Glutamatergic neuron (in vitro differentiated cells): ENCODE measurements at regions not wholly inside any gene's neighbourhood (a gene's known extent, or its start where the extent isn't known, plus 50 kb on each side); places are given as distances from the start of the nearest gene placed in this dataset.

Experiments
- DNase-seq: peaks from one replicate; pipeline ENCODE4 v3.0.0; 2022
- H3K27ac Mint-ChIP-seq: one replicate; pipeline ENCODE4 v1.8.0; 2020; ENCODE audit warnings: mild to moderate bottlenecking, mixed read lengths, inconsistent platforms; ENCODE audit not compliant: unreplicated experiment
- H3K27me3 Mint-ChIP-seq: one replicate; pipeline ENCODE4 v1.8.0; 2020; ENCODE audit warnings: mild to moderate bottlenecking, moderate library complexity, mixed read lengths, inconsistent platforms; ENCODE audit not compliant: unreplicated experiment
- H3K36me3 Mint-ChIP-seq: one replicate; pipeline ENCODE4 v1.8.0; 2020; ENCODE audit warnings: mild to moderate bottlenecking, mixed read lengths, inconsistent platforms; ENCODE audit not compliant: unreplicated experiment
- H3K4me1 Mint-ChIP-seq: one replicate; pipeline ENCODE4 v1.8.0; 2020; ENCODE audit warnings: mild to moderate bottlenecking, low read depth, mixed read lengths, inconsistent platforms; ENCODE audit not compliant: unreplicated experiment
- H3K4me3 Mint-ChIP-seq: one replicate; pipeline ENCODE4 v1.8.0; 2020; ENCODE audit warnings: mild to moderate bottlenecking, mixed read lengths, inconsistent platforms; ENCODE audit not compliant: unreplicated experiment
- H3K9me3 Mint-ChIP-seq: one replicate; pipeline ENCODE4 v1.8.0; 2020; ENCODE audit warnings: mild to moderate bottlenecking, moderate library complexity, mixed read lengths, inconsistent platforms; ENCODE audit not compliant: unreplicated experiment
- CTCF ChIP-seq: fragments of 200-600 bp; sonication (generic); IDR thresholded peaks from one replicate; pipeline ENCODE4 v1.5.0; 2021; ENCODE audit not compliant: partially characterized antibody, unreplicated experiment

- H3K27me3 Mint-ChIP-seq = no peaks in the 10 kb centered on the region
- no peak for TF ChIP-seq CTCF
- H3K36me3 Mint-ChIP-seq = no peaks in the 10 kb centered on the region
- H3K27ac Mint-ChIP-seq = no peak overlapping the region
- no peak for DNase-seq
- no peaks in the 10 kb centered on the region for H3K9me3 Mint-ChIP-seq
- no peaks in the 10 kb centered on the region for H3K4me1 Mint-ChIP-seq
- no peak overlapping the region for H3K4me3 Mint-ChIP-seq
Measured at GRCh38 chr2:193332941-193333340, 1138.2 kb upstream of the TMEFF2 start.

DNA sequence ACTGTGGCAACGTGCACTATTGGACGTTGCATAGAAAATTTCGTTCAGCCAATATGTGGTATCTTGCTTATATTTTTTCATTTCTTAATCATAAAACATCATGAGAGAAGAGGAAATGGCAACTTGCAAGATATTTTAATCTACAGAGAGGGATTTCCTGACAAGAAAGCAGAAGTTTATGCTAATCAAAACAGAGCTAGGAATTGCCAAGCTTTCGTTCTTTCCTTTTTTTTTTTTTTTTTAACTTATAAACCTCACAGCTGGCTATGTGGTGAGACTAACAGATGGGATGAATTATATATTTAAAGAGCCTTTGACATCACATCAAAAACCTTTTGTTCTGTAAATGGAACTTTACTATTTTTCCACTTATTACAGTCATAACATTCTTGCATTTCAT, 1136.9 kb upstream of the TMEFF2 start:
- Mint-ChIP-seq H3K4me1 (peaks cover 2% of the 10 kb centered on the region), H3K27me3 (no peaks in the 10 kb centered on the region), H3K27ac (no peak overlapping the region), H3K4me3 (no peak overlapping the region), H3K36me3 (no peaks in the 10 kb centered on the region), H3K9me3 (no peaks in the 10 kb centered on the region)
- DNase-seq = no peak
- TF ChIP-seq CTCF = no peak

DNA sequence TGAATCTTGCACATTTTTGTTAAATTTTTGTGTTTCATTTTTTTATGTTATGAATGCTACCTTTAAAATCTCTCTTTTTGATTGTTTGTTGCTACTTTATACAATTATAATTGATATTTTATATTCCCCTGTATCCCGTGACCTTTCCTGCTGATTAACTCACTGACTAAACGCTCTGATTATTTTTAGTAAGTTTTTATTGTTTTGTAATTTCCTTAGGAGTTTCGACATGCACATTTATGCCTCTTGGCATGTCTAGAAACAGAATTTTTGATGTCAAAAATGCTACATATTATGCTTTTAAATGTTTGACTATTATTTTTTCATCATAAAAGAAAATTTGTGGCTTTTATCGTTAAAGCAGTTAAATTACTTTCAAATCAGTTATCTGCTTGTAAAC, 1131.6 kb upstream of the TMEFF2 start:
- Mint-ChIP-seq H3K27me3 (no peaks in the 10 kb centered on the region), H3K4me3 (no peak overlapping the region), H3K27ac (no peak overlapping the region), H3K36me3 (no peaks in the 10 kb centered on the region), H3K4me1 (peaks cover 2% of the 10 kb centered on the region), H3K9me3 (no peaks in the 10 kb centered on the region)
- DNase-seq = no peak
- TF ChIP-seq CTCF = no peak

DNA sequence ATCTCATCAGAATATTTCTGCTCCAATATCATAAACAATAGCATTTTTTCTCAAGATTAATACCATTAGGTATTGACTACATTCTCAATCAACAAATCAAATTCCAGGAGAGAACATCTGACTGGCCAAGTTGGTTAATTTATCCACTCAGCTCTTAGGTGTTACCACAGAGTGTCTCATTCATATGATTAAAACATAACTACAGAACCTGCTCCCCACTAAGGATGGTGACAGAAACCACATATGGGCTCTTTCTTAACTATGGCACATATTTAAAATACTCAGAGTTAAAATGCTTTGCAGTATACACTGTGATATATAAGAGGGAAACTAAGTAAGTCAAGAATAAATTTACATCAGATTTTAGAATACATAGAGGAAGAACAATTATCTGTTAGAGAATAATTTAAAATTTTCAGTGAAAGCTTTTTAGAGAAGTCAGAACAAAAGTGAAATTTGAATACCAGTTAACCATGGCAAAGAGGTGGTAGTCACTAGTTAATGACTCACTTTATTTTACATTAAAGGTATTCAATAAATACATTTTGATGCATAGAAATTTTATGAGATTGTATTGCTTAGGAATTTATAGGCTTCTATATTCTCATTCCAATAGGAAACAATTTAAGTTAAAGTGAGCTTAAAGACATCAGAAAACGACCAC, 1120.8 kb upstream of the TMEFF2 start:
- Mint-ChIP-seq H3K27ac (no peak overlapping the region), H3K27me3 (peaks cover 3% of the 10 kb centered on the region), H3K9me3 (no peaks in the 10 kb centered on the region), H3K4me3 (no peak overlapping the region), H3K4me1 (no peaks in the 10 kb centered on the region), H3K36me3 (no peaks in the 10 kb centered on the region)
- no peak for TF ChIP-seq CTCF
- DNase-seq = no peak

DNA sequence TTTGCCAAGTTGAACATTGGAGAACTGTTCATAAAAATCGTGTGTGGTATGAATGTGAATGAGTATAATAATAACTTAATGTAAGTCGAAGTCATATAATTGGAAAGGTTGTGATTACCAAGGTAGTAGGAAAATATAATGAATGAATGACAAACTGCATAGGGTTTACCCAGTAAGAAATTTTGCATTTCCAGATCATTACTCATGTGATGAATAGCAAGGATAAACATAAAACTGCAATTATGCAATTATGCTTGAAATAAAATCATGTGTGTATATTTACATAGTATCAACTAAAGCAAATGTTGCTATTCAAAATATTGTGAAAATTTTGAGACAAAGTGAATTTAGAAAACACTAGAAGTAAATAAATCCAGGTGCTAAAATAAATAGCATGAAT, 1108.7 kb upstream of the TMEFF2 start:
- Mint-ChIP-seq H3K4me3 (no peak overlapping the region), H3K27ac (no peak overlapping the region), H3K36me3 (no peaks in the 10 kb centered on the region), H3K4me1 (no peaks in the 10 kb centered on the region), H3K27me3 (no peaks in the 10 kb centered on the region), H3K9me3 (peaks cover 2% of the 10 kb centered on the region)
- TF ChIP-seq CTCF = no peak
- no peak for DNase-seq
